ENCODE measurements at regions not wholly inside any gene's neighbourhood (a gene's known extent, or its start where the extent isn't known, plus 50 kb on each side); places are given as distances from the start of the nearest gene placed in this dataset.
"Not testable (repeated sequence)": the region's sequence is repeated elsewhere in the genome, so short reads cannot be mapped to it uniquely, and the experiment has no call there.

GRCh38 chr9:108441251-108441650 lies 414.5 kb downstream of the ACTL7B start:
- DNase-seq: no peak

DNA sequence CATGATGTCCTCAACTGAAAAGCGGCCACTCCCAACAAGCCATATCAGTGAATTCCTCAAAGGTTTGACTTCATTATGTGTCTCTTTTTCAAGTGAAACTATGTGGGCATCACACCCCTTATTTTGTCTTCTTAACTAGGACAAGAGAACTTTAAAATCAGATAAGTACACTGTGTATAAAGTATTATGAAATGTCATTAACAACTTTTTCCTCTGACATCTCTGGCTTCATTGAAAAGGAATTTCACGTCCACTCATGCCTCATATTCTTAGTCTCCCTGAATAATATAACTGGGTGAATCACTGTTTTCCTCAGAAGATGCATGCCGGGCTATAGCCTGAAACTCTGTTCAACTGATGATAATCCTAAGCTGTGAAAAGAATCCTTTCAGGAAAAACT lies 415.8 kb downstream of the ACTL7B start:
- DNase-seq: no peak

- DNase-seq: no peak
Measured at GRCh38 chr9:108437656-108438055, 418.1 kb downstream of the ACTL7B start.

- DNase-seq: no peak
Measured at GRCh38 chr9:108436448-108436847, 419.3 kb downstream of the ACTL7B start.

GRCh38 chr9:108434502-108434901 lies 421.3 kb downstream of the ACTL7B start:
- DNase-seq: no peak

DNA sequence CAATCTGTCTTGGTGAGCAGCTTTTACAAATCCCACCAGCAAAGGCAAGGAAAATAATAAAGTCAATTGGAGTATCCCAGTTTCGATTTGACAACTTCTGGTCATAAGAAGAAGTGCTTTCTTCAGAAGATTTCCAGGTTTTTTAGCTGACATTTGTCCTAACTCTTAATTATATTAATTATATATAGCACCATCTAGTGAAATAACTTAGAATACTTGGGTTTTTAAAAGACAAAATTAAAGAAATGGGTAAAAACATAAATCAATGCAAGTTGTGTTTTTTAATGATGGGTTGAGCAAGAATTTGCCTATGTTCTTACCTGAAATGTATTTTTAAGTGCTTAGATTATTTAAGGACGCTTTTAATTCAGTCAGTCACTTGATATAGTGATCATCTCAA lies 421.8 kb downstream of the ACTL7B start:
- DNase-seq: no peak

- DNase-seq: no peak
Measured at GRCh38 chr9:108430655-108431054, 425.1 kb downstream of the ACTL7B start.

- DNase-seq: no peak
Measured at GRCh38 chr9:108427751-108428150, 428.0 kb downstream of the ACTL7B start.

- not testable (repeated sequence) for DNase-seq
Measured at GRCh38 chr9:108426421-108426940, 429.3 kb downstream of the ACTL7B start.

GRCh38 chr9:108423433-108423832 lies 432.4 kb downstream of the ACTL7B start:
- no peak for DNase-seq

- no peak for DNase-seq
Measured at GRCh38 chr9:108419379-108419778, 436.4 kb downstream of the ACTL7B start.

- DNase-seq: no peak
Measured at GRCh38 chr9:108417726-108418125, 438.1 kb downstream of the ACTL7B start.

- DNase-seq: no peak
Measured at GRCh38 chr9:108417312-108417711, 438.5 kb downstream of the ACTL7B start.

DNA sequence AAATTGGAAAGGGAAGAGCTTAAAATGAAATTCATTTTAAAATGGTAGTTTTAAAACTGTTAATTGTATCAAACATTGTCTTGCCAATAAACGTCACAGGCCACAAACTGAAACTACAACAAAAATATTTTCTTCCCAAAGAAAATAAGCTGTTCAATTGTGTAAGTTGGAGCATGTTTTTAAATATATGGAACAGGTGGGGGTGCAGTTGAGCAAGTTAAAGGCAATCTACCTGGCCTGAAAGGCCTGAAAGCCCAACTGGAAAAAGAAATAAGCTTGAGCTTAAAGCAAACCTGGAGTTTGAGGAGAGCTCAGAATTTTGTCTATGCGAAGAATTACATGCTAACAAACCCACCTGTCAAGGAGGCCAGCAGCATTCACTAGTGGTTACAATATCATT lies 439.5 kb downstream of the ACTL7B start:
- DNase-seq: no peak

GRCh38 chr9:108413809-108414208 lies 442.0 kb downstream of the ACTL7B start:
- DNase-seq: no peak

DNA sequence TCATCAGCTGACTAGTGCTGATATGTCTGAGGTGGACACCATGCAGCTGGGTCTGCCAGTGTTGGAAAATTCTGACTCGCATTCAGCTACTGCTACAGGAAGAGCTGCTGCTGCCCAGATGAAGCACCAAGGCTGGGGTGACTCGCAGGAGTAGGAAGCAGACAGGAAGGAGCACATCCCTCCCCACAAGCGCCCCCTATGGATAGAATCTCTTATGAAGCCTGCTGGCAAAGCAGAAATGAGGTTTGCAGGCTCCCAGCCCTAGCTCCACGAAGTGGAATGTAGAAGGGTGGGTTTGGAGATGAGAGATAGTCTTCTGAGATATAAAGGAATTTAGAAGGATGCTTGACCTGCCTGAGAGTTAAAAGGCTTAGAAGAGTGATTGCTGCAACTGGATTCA lies 443.0 kb downstream of the ACTL7B start:
- DNase-seq: no peak

GRCh38 chr9:108411632-108412031 lies 444.2 kb downstream of the ACTL7B start:
- DNase-seq: no peak

GRCh38 chr9:108410161-108410560 lies 445.6 kb downstream of the ACTL7B start:
- DNase-seq: no peak

DNA sequence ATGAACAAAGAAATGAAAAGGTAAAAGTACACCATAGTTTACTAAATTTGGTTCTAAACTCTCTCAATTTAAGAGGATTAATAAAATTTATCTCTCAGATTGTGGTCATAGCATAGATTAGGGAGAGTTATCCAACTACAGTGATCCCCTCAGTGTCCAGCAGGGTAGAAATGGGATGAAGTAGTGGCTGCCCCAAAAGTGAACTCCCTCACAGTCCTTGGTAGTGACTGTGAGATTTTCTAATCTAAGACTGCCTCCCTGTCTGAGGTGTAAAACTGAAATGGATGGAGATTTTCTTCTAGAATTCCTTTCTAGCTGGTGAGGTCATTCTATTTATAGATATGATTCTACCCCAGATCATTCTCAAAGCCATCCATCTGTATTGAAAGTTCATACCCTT lies 455.5 kb downstream of the ACTL7B start:
- DNase-seq: no peak

GRCh38 chr9:108399851-108400250 lies 455.9 kb downstream of the ACTL7B start:
- no peak for DNase-seq

DNA sequence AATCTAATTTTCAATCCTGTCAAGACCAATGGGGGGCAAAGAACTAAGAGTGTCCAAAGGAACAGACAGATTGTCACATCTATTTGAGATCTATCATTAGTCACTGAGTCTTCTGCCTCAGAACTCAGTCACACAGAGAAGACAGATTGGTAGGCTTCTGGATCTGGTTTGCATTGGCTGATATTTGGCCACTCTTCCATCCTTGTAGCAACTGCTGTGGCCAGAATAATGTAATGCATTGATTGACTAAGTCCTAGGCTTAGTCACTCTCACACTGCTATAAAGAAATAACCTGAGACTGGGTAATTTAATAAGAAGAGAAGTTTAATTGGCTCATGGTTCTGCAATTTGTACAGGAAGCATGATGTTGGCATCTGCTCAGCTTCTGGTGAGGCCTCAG lies 458.5 kb downstream of the ACTL7B start:
- DNase-seq: no peak

GRCh38 chr9:108396611-108397010 lies 459.2 kb downstream of the ACTL7B start:
- no peak for DNase-seq

GRCh38 chr9:108396193-108396592 lies 459.6 kb downstream of the ACTL7B start:
- no peak for DNase-seq

DNA sequence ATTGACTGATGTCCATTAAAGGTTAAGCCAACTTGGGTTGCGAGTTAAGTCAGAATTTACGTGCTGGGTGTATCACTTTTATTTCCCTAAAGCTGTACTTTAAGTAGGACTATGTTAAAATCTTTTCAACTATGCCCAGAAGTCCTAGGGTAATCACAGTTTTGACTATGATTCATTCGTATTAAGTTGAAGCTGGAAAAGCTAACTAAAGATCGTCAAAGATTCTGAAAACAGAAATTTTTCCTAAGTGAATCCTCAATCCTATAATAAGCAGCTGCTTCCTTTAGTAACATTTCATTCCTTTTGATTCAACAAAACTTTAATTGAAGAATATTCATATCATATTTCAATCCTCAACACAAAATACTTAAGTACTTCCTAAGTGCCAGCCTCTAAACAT lies 460.4 kb downstream of the ACTL7B start:
- no peak for DNase-seq

DNA sequence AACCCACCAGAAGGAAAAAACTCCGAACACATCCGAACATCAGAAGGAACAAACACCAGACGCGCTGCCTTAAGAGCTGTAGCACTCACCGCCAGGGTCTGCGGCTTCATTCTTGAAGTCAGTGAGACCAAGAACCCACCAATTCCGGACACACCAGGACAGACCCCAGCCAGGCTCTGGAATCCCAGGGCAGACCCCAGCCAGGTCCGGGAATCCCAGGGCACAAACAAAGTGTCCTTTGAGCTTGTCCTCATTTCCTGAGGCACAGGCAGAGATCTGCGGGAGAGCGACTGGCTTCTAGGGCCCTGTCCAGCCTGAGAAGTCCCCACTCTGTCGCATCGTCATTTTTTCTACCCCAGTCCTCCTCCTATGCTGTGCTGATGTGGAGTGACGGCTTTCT lies 461.1 kb downstream of the ACTL7B start:
- no peak for DNase-seq

DNA sequence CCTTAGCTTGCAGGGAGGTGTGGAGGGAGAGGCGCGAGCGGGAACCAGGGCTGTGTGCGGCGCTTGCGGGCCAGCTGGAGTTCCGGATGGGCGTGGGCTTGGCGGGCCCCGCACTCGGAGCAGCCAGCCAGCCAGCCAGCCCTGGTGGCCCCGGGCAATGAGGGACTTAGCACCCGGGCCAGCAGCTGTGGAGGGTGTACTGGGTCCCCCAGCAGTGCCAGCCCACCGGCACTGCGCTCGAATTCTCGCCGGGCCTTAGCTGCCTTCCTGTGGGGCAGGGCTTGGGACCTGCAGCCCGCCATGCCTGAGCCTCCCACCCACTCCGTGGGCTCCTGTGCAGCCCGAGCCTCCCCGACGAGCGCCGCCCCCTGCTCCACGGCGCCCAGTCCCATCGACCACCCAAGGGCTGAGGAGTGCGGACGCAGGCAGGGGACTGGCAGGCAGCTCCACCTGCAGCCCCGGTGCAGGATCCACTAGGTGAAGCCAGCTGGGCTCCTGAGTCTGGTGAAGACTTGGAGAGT lies 462.2 kb downstream of the ACTL7B start:
- DNase-seq: not testable (repeated sequence)

All from CD4-positive, alpha-beta T cell treated with Interleukin-1 beta for 1 hour (primary cell).